ENCODE measurements at regions not wholly inside any gene's neighbourhood (a gene's known extent, or its start where the extent isn't known, plus 50 kb on each side); places are given as distances from the start of the nearest gene placed in this dataset.

DNA sequence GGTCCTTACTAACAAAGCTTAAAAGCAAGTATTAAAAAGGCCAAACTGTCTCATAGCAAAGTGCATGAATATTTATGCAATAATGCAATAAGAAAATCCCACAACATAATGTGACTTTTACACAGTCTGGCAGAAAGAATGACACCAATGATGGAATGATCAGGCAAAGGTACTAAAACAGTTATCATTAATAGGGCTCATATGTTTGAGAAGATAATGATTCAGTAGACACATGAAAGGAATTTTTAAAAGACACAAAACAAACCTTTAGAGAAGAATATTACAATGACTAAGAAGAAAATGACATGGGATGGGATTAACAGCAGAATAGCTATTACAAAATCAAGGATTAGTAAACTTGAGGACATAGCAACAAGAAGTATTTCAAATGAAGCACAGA lies 1411.2 kb upstream of the TMEM132C start (continued):
- no peak for TF ChIP-seq TCF12 (IDR thresholded peaks at IDR 0.05; ENCODE audit: low read depth, low read length)
- TF ChIP-seq, protein P1, sequence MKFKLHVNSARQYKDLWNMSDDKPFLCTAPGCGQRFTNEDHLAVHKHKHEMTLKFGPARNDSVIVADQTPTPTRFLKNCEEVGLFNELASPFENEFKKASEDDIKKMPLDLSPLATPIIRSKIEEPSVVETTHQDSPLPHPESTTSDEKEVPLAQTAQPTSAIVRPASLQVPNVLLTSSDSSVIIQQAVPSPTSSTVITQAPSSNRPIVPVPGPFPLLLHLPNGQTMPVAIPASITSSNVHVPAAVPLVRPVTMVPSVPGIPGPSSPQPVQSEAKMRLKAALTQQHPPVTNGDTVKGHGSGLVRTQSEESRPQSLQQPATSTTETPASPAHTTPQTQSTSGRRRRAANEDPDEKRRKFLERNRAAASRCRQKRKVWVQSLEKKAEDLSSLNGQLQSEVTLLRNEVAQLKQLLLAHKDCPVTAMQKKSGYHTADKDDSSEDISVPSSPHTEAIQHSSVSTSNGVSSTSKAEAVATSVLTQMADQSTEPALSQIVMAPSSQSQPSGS (IDR thresholded peaks at IDR 0.05; ENCODE audit: low read length), result no peak
- no peak for TF ChIP-seq SIRT6 (IDR thresholded peaks at IDR 0.05; ENCODE audit: low read length)
